ENCODE measurements at regions not wholly inside any gene's neighbourhood (a gene's known extent, or its start where the extent isn't known, plus 50 kb on each side); places are given as distances from the start of the nearest gene placed in this dataset.

GRCh38 chr13:31056644-31057271 is 104.9 kb downstream of the HSPH1 start:
- Histone ChIP-seq H3K4me3 (ENCODE audit: control insufficient read depth in 1 of 2, extremely low read depth in 1 of 2, low read length in 1 of 2) (no peak overlapping the region), H3K4me1 (ENCODE audit: control insufficient read depth in 1 of 2, extremely low read depth in 1 of 2, insufficient read depth in 2 of 2, low read length in 2 of 2) (no peaks in the 10 kb centered on the region), H3K27me3 (replicated peaks in 1 of 2; ENCODE audit: control insufficient read depth in 2 of 2, extremely low read depth in 1 of 2, insufficient read depth in 2 of 2, low read length in 1 of 2) (peaks cover 0 to 38% of the 10 kb centered on the region in 2 experiments), H3K27ac (ENCODE audit: low read length) (no peak overlapping the region), H3K36me3 (ENCODE audit: control insufficient read depth in 2 of 2, extremely low read depth in 1 of 2, insufficient read depth in 1 of 2, low read length in 1 of 2) (no peaks in the 10 kb centered on the region), H3K9me3 (no peaks in the 10 kb centered on the region)
- 31% methylated on average over 8 of the region's 10 CpGs for WGBS (ENCODE audit: insufficient coverage)
- Mint-ChIP-seq H3K4me1 (peaks cover 0 to 6% (median 2%) of the 10 kb centered on the region in 3 donors), H3K36me3 (no peaks in the 10 kb centered on the region), H3K4me3 (no peak overlapping the region), H3K27ac (no peak overlapping the region), H3K9me3 (no peaks in the 10 kb centered on the region), H3K27me3 (peaks cover 5 to 10% of the 10 kb centered on the region in 2 donors)
- POLR2A ChIA-PET, result interaction anchor here in 1 of 2 donors (0.6 kb wide), 1 partner anchor 97 kb away, joined by 3 read pairs; no protein-coding TSS in a partner anchor
- DNase-seq (no peak), ATAC-seq (replicated peaks in 1 of 4) (no peak)
- CTCF ChIA-PET, result interaction anchor here in 1 of 2 donors (1.3 kb wide), 1 partner anchor 12 kb away, joined by 4 read pairs; no protein-coding TSS in a partner anchor

DNA sequence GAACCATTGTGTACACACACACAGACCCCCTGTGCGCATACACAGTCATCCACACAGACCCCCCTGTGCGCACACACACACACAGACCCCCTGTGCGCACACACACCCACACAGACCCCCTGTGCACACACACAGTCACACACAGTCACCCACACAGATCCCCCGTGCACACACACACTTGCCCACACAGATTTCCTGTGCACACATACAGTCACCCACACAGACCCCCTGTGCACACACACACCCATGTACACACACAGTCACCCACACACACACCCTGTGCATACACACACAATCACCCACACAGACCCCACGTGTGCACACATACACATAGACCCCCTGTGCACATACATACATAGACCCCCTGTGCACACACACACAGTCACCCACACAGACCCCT is 106.1 kb downstream of the HSPH1 start:
- Histone ChIP-seq H3K9me3 (no peaks in the 10 kb centered on the region), H3K27me3 (replicated peaks in 1 of 2; ENCODE audit: control insufficient read depth in 2 of 2, extremely low read depth in 1 of 2, insufficient read depth in 2 of 2, low read length in 1 of 2) (peaks cover 0 to 38% of the 10 kb centered on the region in 2 experiments), H3K36me3 (ENCODE audit: control insufficient read depth in 2 of 2, extremely low read depth in 1 of 2, insufficient read depth in 1 of 2, low read length in 1 of 2) (no peaks in the 10 kb centered on the region), H3K27ac (ENCODE audit: low read length) (no peak overlapping the region), H3K4me1 (ENCODE audit: control insufficient read depth in 1 of 2, extremely low read depth in 1 of 2, insufficient read depth in 2 of 2, low read length in 2 of 2) (no peaks in the 10 kb centered on the region), H3K4me3 (ENCODE audit: control insufficient read depth in 1 of 2, extremely low read depth in 1 of 2, low read length in 1 of 2) (no peak overlapping the region)
- ChIA-PET CTCF (no interaction called here), POLR2A (no interaction called here)
- no peaks in the 10 kb centered on the region for H3K9me3 Mint-ChIP-seq
- 91% methylated on average over 4 of the region's 5 CpGs for WGBS (ENCODE audit: insufficient coverage)
- peaks cover 0 to 6% (median 2%) of the 10 kb centered on the region in 3 donors for H3K4me1 Mint-ChIP-seq
- DNase-seq (no peak), ATAC-seq (replicated peaks in 1 of 4) (no peak)
- no peak overlapping the region for H3K27ac Mint-ChIP-seq
- peaks cover 6 to 15% of the 10 kb centered on the region in 2 donors for H3K27me3 Mint-ChIP-seq
- no peaks in the 10 kb centered on the region for H3K36me3 Mint-ChIP-seq
- H3K4me3 Mint-ChIP-seq, result no peak overlapping the region

GRCh38 chr13:31054632-31055031 is 107.1 kb downstream of the HSPH1 start:
- POLR2A ChIA-PET, result no interaction called here
- H3K4me1 Mint-ChIP-seq, result peaks cover 0 to 6% (median 2%) of the 10 kb centered on the region in 3 donors
- ATAC-seq (replicated peaks in 1 of 4) (no peak), DNase-seq (no peak)
- H3K36me3 Mint-ChIP-seq, result no peaks in the 10 kb centered on the region
- no peaks in the 10 kb centered on the region for H3K4me1 ChIP-seq (ENCODE audit: control insufficient read depth in 1 of 2, extremely low read depth in 1 of 2, insufficient read depth in 2 of 2, low read length in 2 of 2)
- no peak overlapping the region for H3K4me3 ChIP-seq (ENCODE audit: control insufficient read depth in 1 of 2, extremely low read depth in 1 of 2, low read length in 1 of 2)
- H3K9me3 Mint-ChIP-seq, result no peaks in the 10 kb centered on the region
- no peaks in the 10 kb centered on the region for H3K9me3 ChIP-seq
- 88% methylated on average over 4 of the region's 4 CpGs for WGBS (ENCODE audit: insufficient coverage)
- H3K27me3 ChIP-seq (replicated peaks in 1 of 2; ENCODE audit: control insufficient read depth in 2 of 2, extremely low read depth in 1 of 2, insufficient read depth in 2 of 2, low read length in 1 of 2), result peaks cover 0 to 37% of the 10 kb centered on the region in 2 experiments
- peaks cover 6 to 15% of the 10 kb centered on the region in 2 donors for H3K27me3 Mint-ChIP-seq
- H3K4me3 Mint-ChIP-seq, result no peak overlapping the region
- CTCF ChIA-PET, result no interaction called here
- no peak overlapping the region for H3K27ac ChIP-seq (ENCODE audit: low read length)
- no peak overlapping the region for H3K27ac Mint-ChIP-seq
- H3K36me3 ChIP-seq (ENCODE audit: control insufficient read depth in 2 of 2, extremely low read depth in 1 of 2, insufficient read depth in 1 of 2, low read length in 1 of 2), result no peaks in the 10 kb centered on the region

DNA sequence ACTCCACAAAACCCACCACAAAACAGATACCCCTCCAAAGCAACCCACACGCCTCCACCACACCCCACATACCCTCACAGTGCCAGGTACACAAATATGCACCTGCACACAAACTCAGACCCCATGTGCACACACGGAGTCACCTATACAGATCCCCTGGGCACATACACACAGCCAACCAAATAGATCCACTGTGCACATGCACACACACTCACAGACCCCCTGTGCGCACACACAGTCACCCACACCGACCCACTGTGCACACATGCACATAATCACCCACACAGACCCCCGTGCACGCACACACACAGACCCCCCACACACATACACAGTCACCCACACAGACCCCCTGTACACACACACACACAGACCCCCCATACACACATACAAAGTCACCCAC is 107.8 kb downstream of the HSPH1 start:
- Mint-ChIP-seq H3K36me3 (no peaks in the 10 kb centered on the region), H3K27ac (no peak overlapping the region), H3K4me1 (peaks cover 0 to 6% (median 2%) of the 10 kb centered on the region in 3 donors), H3K27me3 (peaks cover 6 to 15% of the 10 kb centered on the region in 2 donors), H3K9me3 (no peaks in the 10 kb centered on the region), H3K4me3 (no peak overlapping the region)
- DNase-seq (no peak), ATAC-seq (replicated peaks in 1 of 4) (no peak)
- H3K4me1 ChIP-seq (ENCODE audit: control insufficient read depth in 1 of 2, extremely low read depth in 1 of 2, insufficient read depth in 2 of 2, low read length in 2 of 2), result no peaks in the 10 kb centered on the region
- H3K36me3 ChIP-seq (ENCODE audit: control insufficient read depth in 2 of 2, extremely low read depth in 1 of 2, insufficient read depth in 1 of 2, low read length in 1 of 2), result no peaks in the 10 kb centered on the region
- 77% methylated on average over 4 of the region's 6 CpGs for WGBS (ENCODE audit: insufficient coverage)
- peaks cover 0 to 37% of the 10 kb centered on the region in 2 experiments for H3K27me3 ChIP-seq (replicated peaks in 1 of 2; ENCODE audit: control insufficient read depth in 2 of 2, extremely low read depth in 1 of 2, insufficient read depth in 2 of 2, low read length in 1 of 2)
- H3K27ac ChIP-seq (ENCODE audit: low read length), result no peak overlapping the region
- POLR2A ChIA-PET, result no interaction called here
- H3K9me3 ChIP-seq, result no peaks in the 10 kb centered on the region
- H3K4me3 ChIP-seq (ENCODE audit: control insufficient read depth in 1 of 2, extremely low read depth in 1 of 2, low read length in 1 of 2), result no peak overlapping the region
- CTCF ChIA-PET, result interaction anchor here in 1 of 2 donors (1.0 kb wide), 1 partner anchor 9 kb away, joined by 4 read pairs; no protein-coding TSS in a partner anchor

DNA sequence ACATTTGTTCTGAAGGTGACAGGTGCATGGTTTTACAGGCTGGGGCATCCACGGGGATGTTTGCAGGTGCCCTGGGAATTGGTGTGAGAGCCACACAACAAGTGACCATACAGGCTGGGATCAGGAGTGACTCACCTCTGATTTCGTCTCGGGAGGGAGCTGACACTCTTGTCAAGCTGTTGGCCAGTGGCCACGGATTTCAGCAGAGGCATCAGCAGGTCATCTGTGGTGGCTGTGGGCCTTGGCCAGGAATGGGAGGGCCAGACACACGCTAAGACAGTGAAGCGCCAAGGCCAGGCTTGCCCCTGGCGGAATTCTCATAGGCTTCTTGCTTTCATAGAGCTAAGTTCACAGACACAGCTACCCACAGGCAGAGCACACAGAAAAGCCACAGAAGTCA is 108.6 kb downstream of the HSPH1 start:
- H3K4me1 ChIP-seq (ENCODE audit: control insufficient read depth in 1 of 2, extremely low read depth in 1 of 2, insufficient read depth in 2 of 2, low read length in 2 of 2), result no peaks in the 10 kb centered on the region
- H3K36me3 ChIP-seq (ENCODE audit: control insufficient read depth in 2 of 2, extremely low read depth in 1 of 2, insufficient read depth in 1 of 2, low read length in 1 of 2), result no peaks in the 10 kb centered on the region
- no peaks in the 10 kb centered on the region for H3K9me3 ChIP-seq
- no peak overlapping the region for H3K4me3 ChIP-seq (ENCODE audit: control insufficient read depth in 1 of 2, extremely low read depth in 1 of 2, low read length in 1 of 2)
- Mint-ChIP-seq H3K4me3 (no peak overlapping the region), H3K27ac (no peak overlapping the region), H3K27me3 (peaks cover 6 to 15% of the 10 kb centered on the region in 2 donors), H3K4me1 (peaks cover 0 to 6% (median 2%) of the 10 kb centered on the region in 3 donors), H3K36me3 (no peaks in the 10 kb centered on the region), H3K9me3 (no peaks in the 10 kb centered on the region)
- ChIA-PET POLR2A (no interaction called here), CTCF (interaction anchor here in 1 of 2 donors (1.0 kb wide), 1 partner anchor 8 kb away, joined by 4 read pairs; no protein-coding TSS in a partner anchor)
- ATAC-seq (replicated peaks in 1 of 4) (no peak), DNase-seq (no peak)
- H3K27ac ChIP-seq (ENCODE audit: low read length), result no peak overlapping the region
- peaks cover 0 to 37% of the 10 kb centered on the region in 2 experiments for H3K27me3 ChIP-seq (replicated peaks in 1 of 2; ENCODE audit: control insufficient read depth in 2 of 2, extremely low read depth in 1 of 2, insufficient read depth in 2 of 2, low read length in 1 of 2)
- WGBS (ENCODE audit: insufficient coverage), result 77% methylated on average over 7 of the region's 7 CpGs

DNA sequence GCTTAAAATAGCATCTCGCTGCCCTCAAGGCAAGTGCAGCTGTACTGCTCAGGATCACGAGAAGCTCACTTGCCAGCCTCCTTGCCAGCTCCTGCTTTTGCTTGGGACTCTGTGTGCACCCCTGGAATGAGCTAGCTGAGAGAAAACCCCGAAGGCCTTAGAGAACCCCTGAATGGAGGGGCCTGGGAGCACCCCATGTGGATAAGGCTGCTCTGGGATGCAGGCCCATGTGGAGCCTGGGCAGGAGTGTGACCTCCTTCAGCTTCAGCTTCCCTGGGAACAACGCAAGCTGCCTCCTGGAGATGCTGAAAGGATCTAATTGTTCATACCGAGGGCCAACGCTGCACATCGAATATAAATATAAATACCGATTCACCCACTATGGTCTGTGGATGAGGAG is 109.2 kb downstream of the HSPH1 start:
- Mint-ChIP-seq H3K4me1 (peaks cover 0 to 6% (median 2%) of the 10 kb centered on the region in 3 donors), H3K9me3 (no peaks in the 10 kb centered on the region), H3K27me3 (peaks cover 6 to 15% of the 10 kb centered on the region in 2 donors), H3K27ac (no peak overlapping the region), H3K4me3 (no peak overlapping the region), H3K36me3 (no peaks in the 10 kb centered on the region)
- Histone ChIP-seq H3K4me3 (ENCODE audit: control insufficient read depth in 1 of 2, extremely low read depth in 1 of 2, low read length in 1 of 2) (no peak overlapping the region), H3K36me3 (ENCODE audit: control insufficient read depth in 2 of 2, extremely low read depth in 1 of 2, insufficient read depth in 1 of 2, low read length in 1 of 2) (no peaks in the 10 kb centered on the region), H3K9me3 (no peaks in the 10 kb centered on the region), H3K4me1 (ENCODE audit: control insufficient read depth in 1 of 2, extremely low read depth in 1 of 2, insufficient read depth in 2 of 2, low read length in 2 of 2) (no peaks in the 10 kb centered on the region), H3K27me3 (replicated peaks in 1 of 2; ENCODE audit: control insufficient read depth in 2 of 2, extremely low read depth in 1 of 2, insufficient read depth in 2 of 2, low read length in 1 of 2) (peaks cover 0 to 37% of the 10 kb centered on the region in 2 experiments), H3K27ac (ENCODE audit: low read length) (no peak overlapping the region)
- 81% methylated on average over 3 of the region's 8 CpGs for WGBS (ENCODE audit: insufficient coverage)
- CTCF ChIA-PET, result no interaction called here
- DNase-seq (no peak), ATAC-seq (replicated peaks in 1 of 4) (no peak)
- POLR2A ChIA-PET, result no interaction called here
